ENCODE measurements at regions not wholly inside any gene's neighbourhood (a gene's known extent, or its start where the extent isn't known, plus 50 kb on each side); places are given as distances from the start of the nearest gene placed in this dataset.

GRCh38 chr3:151544164-151544548, 83.3 kb upstream of the IGSF10 start:
- no peak for DNase-seq (ENCODE audit: low spot score)
- Mint-ChIP-seq H3K4me1 (ENCODE audit: unreplicated experiment) (peaks cover 14% of the 10 kb centered on the region), H3K27ac (ENCODE audit: unreplicated experiment) (no peak overlapping the region), H3K4me3 (ENCODE audit: unreplicated experiment) (no peak overlapping the region), H3K36me3 (ENCODE audit: low read depth, unreplicated experiment) (no peaks in the 10 kb centered on the region), H3K27me3 (ENCODE audit: unreplicated experiment) (no peaks in the 10 kb centered on the region), H3K9me3 (ENCODE audit: unreplicated experiment) (no peaks in the 10 kb centered on the region)
- no peak for TF ChIP-seq CTCF (IDR thresholded peaks at IDR 0.05; ENCODE audit: unreplicated experiment)

- H3K27me3 Mint-ChIP-seq (ENCODE audit: unreplicated experiment) = no peaks in the 10 kb centered on the region
- H3K27ac Mint-ChIP-seq (ENCODE audit: unreplicated experiment) = no peak overlapping the region
- no peak for DNase-seq (ENCODE audit: low spot score)
- no peak for TF ChIP-seq CTCF (IDR thresholded peaks at IDR 0.05; ENCODE audit: unreplicated experiment)
- H3K4me3 Mint-ChIP-seq (ENCODE audit: unreplicated experiment) = no peak overlapping the region
- H3K36me3 Mint-ChIP-seq (ENCODE audit: low read depth, unreplicated experiment) = no peaks in the 10 kb centered on the region
- no peaks in the 10 kb centered on the region for H3K9me3 Mint-ChIP-seq (ENCODE audit: unreplicated experiment)
- peaks cover 23% of the 10 kb centered on the region for H3K4me1 Mint-ChIP-seq (ENCODE audit: unreplicated experiment)
Measured at GRCh38 chr3:151541178-151541577, 80.3 kb upstream of the IGSF10 start.

GRCh38 chr3:151539599-151539998, 78.7 kb upstream of the IGSF10 start:
- H3K4me1 Mint-ChIP-seq (ENCODE audit: unreplicated experiment) = peaks cover 20% of the 10 kb centered on the region
- DNase-seq (ENCODE audit: low spot score) = no peak
- no peak overlapping the region for H3K27ac Mint-ChIP-seq (ENCODE audit: unreplicated experiment)
- H3K27me3 Mint-ChIP-seq (ENCODE audit: unreplicated experiment) = no peaks in the 10 kb centered on the region
- H3K9me3 Mint-ChIP-seq (ENCODE audit: unreplicated experiment) = no peaks in the 10 kb centered on the region
- H3K4me3 Mint-ChIP-seq (ENCODE audit: unreplicated experiment) = no peak overlapping the region
- H3K36me3 Mint-ChIP-seq (ENCODE audit: low read depth, unreplicated experiment) = no peaks in the 10 kb centered on the region
- TF ChIP-seq CTCF (IDR thresholded peaks at IDR 0.05; ENCODE audit: unreplicated experiment) = no peak

- H3K4me3 Mint-ChIP-seq (ENCODE audit: unreplicated experiment) = no peak overlapping the region
- no peaks in the 10 kb centered on the region for H3K27me3 Mint-ChIP-seq (ENCODE audit: unreplicated experiment)
- TF ChIP-seq CTCF (IDR thresholded peaks at IDR 0.05; ENCODE audit: unreplicated experiment) = no peak
- DNase-seq (ENCODE audit: low spot score) = no peak
- H3K4me1 Mint-ChIP-seq (ENCODE audit: unreplicated experiment) = peaks cover 14% of the 10 kb centered on the region
- peak overlapping the region; percentile 9 for H3K27ac Mint-ChIP-seq (ENCODE audit: unreplicated experiment)
- H3K36me3 Mint-ChIP-seq (ENCODE audit: low read depth, unreplicated experiment) = no peaks in the 10 kb centered on the region
- H3K9me3 Mint-ChIP-seq (ENCODE audit: unreplicated experiment) = no peaks in the 10 kb centered on the region
Measured at GRCh38 chr3:151538456-151539393, 77.9 kb upstream of the IGSF10 start.

- Mint-ChIP-seq H3K4me1 (ENCODE audit: unreplicated experiment) (peaks cover 14% of the 10 kb centered on the region), H3K27ac (ENCODE audit: unreplicated experiment) (no peak overlapping the region), H3K4me3 (ENCODE audit: unreplicated experiment) (no peak overlapping the region), H3K9me3 (ENCODE audit: unreplicated experiment) (no peaks in the 10 kb centered on the region), H3K27me3 (ENCODE audit: unreplicated experiment) (no peaks in the 10 kb centered on the region), H3K36me3 (ENCODE audit: low read depth, unreplicated experiment) (no peaks in the 10 kb centered on the region)
- DNase-seq (ENCODE audit: low spot score) = no peak
- no peak for TF ChIP-seq CTCF (IDR thresholded peaks at IDR 0.05; ENCODE audit: unreplicated experiment)
Measured at GRCh38 chr3:151537726-151538125, 76.9 kb upstream of the IGSF10 start.

Measured in endothelial cell (in vitro differentiated cells).